GM18519 (cell line): ENCODE measurements at regions not wholly inside any gene's neighbourhood (a gene's known extent, or its start where the extent isn't known, plus 50 kb on each side); places are given as distances from the start of the nearest gene placed in this dataset.

Source experiments
- ATAC-seq: cut with Tn5 transposase; IDR thresholded peaks from one replicate; pipeline ENCODE4 v1.9.1; 2021; ENCODE audit warnings: mild to moderate bottlenecking, moderate library complexity; ENCODE audit not compliant: unreplicated experiment, low FRiP score

DNA sequence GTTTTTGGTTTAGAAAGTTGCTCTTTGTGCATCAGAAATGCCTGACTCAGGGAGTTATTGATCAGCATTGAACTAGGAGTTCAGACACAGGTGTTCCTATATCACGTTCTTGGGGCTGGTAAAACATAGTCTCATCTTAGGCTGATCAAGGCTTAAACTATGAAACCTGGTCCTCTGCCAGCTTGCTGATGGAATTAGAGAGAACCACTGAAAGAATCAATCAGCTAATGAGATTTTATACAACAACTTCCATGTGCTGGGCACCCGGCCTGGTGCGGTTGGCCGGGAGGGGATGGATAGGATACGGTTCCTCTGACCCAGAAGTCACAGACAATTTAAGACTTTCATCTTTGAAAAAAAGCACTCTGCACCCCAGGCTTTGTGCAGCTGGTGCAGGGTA lies 164.9 kb downstream of the RDH14 start:
- ATAC-seq: no peak

GRCh38 chr2:18387441-18388206 lies 172.8 kb downstream of the RDH14 start:
- peak; percentile 84 for ATAC-seq

DNA sequence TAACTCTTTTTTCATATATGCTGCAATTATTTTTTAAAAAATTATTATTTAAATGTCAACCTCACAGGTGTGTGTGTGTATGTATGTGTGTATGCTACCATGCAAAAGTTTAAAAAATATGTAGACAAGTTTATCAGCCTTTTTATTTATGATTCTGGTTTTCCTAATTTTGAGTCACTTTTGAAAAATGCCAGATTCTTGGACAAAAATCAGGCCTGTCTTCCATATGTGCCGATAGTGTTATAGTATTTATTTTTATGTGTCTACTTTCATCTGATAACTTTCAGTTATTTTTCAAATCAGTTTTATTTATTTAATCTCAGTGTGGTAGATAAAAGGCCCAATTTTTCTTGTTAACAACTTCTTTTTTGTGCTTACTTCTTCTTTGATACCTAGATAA lies 176.2 kb downstream of the RDH14 start:
- ATAC-seq: no peak

GRCh38 chr2:18381386-18381785 lies 179.1 kb downstream of the RDH14 start:
- ATAC-seq: no peak

GRCh38 chr2:18380321-18380720 lies 180.1 kb downstream of the RDH14 start:
- ATAC-seq: no peak

DNA sequence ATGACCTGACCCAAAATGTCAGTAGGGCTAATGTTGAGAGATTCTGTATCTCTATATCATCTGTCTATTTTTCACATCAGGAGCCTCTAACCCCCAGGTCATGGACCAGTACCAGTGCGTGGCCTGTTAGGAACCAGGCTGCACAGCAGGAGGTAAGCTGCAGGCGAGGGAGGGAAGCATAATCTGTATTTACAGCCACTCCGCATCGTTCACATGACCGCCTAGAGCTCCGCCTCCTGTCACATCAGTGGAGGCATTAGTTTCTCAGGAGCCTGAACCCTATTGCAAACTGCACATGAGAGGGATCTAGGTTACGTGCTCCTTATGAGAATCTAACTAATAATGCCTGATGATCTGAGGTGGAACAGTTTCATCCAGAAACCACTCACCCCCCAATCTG lies 180.6 kb downstream of the RDH14 start:
- ATAC-seq: no peak

GRCh38 chr2:18378020-18378653 lies 182.3 kb downstream of the RDH14 start:
- ATAC-seq: peak; percentile 86

GRCh38 chr2:18376936-18377335 lies 183.5 kb downstream of the RDH14 start:
- no peak for ATAC-seq

DNA sequence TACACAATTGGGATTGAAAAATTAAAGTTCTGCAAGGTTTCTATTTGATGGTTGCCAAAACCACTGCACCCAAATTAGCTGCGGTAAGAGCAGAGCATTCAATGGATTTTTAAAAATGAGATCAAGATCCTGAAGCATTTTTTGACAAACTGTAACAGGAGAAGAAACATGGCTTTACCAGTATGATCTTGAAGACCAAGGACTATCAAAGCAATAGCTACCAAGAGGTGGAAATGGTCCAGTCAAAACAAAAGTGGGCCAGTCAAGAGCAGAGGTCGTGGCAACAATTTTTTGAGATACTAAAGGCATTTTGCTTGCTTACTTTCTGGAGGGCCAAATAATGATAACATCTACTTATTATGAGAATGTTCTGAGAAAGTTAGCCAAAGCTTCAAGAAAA lies 186.8 kb downstream of the RDH14 start:
- no peak for ATAC-seq

DNA sequence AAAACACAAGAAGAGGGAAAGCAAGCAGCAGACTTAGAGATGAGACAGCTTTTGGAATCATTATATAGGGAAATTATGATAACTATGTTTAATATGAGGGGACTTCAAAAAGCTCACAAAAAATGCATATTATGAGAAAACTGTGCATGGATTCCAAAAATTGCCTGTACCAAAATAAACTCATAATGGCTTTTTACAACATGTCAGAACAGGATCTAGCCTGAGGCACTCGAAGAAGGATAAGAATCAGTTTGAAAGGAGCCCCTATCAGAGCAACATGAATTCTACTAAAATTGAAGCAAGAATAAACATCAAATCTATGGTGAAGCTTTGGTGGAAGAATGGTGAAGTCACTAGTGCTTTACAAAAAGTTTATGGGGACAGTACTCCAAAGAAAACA lies 187.4 kb downstream of the RDH14 start:
- ATAC-seq: no peak

- ATAC-seq: no peak
Measured at GRCh38 chr2:18372641-18373040, 187.8 kb downstream of the RDH14 start.

GRCh38 chr2:18369760-18370159 lies 190.7 kb downstream of the RDH14 start:
- no peak for ATAC-seq

GRCh38 chr2:18368008-18368407 lies 192.4 kb downstream of the RDH14 start:
- ATAC-seq: no peak

- ATAC-seq: no peak
Measured at GRCh38 chr2:18365342-18365741, 195.1 kb downstream of the RDH14 start.

DNA sequence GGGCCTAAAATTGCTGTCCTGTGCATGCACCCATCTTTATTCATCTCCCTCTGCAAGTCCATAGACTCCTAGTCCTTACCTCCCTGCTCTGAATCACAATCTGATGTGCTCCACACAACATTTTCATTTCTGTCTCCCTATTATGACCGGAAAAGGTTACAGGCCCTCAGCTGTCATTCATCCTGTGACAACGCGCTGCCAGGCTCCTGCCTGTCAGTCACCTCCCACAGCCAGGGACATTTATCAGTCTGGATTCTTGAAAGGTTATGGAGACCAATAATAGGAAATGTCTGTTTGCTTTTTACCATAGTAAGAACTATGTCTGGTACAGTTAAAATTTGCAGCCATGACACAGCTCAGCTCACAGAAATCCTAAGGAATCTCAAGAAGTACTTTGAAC lies 197.1 kb downstream of the RDH14 start:
- ATAC-seq: no peak

DNA sequence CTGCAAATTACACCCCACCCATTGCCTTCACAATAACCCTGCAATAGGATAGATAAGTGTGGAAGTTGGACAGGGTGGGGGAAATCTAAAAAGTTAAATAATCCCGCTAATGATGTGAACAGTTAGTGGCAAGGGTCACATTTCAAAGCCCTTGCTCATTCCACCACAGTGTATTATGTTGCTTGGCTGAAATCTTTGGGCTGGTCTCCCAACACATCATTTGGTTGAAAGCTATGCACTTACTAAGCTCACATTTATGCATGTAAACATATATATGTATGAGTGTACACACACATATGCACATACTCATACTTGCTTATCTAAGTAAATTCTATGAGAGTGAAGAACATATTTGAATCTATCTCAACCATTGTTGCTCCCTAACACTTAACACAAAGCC lies 197.8 kb downstream of the RDH14 start:
- no peak for ATAC-seq

DNA sequence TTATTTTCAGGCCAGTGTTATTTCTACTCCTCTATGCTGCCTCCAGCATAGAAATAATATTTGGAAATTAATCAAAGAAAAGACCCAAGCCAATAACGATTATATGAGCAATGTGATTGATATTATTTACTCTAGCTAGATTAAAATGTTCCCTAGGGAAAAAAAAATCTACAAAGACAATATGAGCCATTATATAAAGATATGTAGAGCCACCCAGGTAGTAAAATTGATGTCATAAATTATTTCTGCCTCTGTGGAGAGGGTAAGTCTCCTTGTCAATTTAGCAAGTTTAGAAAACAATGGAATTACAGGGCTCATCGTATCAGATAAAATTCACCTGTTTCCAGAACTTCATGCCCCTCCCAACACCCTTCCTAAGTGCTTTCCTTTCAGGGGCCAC lies 202.9 kb downstream of the RDH14 start:
- ATAC-seq: no peak

DNA sequence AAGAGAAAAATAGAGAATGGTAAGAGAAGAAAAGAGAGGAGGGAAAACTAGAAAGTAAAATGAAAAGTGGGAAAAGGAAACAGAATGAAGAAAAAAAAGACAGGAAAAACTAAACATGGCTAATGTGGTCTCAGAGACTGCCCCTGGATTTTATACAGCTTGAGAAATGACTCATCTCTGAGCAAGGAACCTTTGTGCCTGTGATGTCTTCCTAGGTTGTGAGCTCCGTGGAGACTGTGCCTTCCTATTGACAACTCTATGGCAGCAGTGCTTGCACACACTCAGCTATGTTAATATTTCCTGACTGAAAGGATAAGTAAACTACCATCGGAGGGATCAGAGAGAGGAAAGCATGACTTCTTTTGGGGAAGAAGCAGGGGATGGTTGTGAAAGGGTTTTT lies 203.8 kb downstream of the RDH14 start:
- no peak for ATAC-seq

- no peak for ATAC-seq
Measured at GRCh38 chr2:18349421-18349820, 211.0 kb downstream of the RDH14 start.

- ATAC-seq: no peak
Measured at GRCh38 chr2:18346874-18347273, 213.6 kb downstream of the RDH14 start.

DNA sequence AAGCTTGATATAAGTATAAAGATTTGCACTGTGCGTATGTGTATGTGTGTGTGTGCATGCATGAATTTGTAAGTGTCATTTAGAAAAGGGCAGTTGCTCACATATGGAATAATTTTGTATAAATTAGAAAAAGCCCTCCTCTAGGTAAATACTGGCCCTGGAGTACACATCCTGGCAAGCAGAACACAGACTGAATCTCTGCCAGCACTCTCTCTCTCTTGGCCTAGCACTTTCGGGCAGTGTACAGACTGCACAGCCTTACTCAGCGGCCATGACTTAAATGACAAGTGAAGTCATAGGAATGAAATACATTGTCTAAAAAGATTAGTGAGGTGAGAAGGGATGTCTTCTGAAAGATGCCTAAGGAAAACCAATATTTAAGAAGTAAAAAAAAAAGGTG lies 214.1 kb downstream of the RDH14 start:
- ATAC-seq: no peak

GRCh38 chr2:18345848-18346247 lies 214.6 kb downstream of the RDH14 start:
- ATAC-seq: no peak
